HG02759 (cell line): ENCODE measurements at regions not wholly inside any gene's neighbourhood (a gene's known extent, or its start where the extent isn't known, plus 50 kb on each side); places are given as distances from the start of the nearest gene placed in this dataset.
"Not testable (repeated sequence)": the region's sequence is repeated elsewhere in the genome, so short reads cannot be mapped to it uniquely, and the experiment has no call there.

Experiments
- ATAC-seq: cut with Tn5 transposase; IDR thresholded peaks from one replicate; pipeline ENCODE4 v1.9.1; 2021; ENCODE audit warnings: mild to moderate bottlenecking, moderate library complexity; ENCODE audit not compliant: unreplicated experiment

- ATAC-seq, result no peak
These were observed 84.5 kb upstream of the MANSC4 start for GRCh38 chr12:27864521-27864920.

- ATAC-seq, result no peak
These were observed 83.8 kb upstream of the MANSC4 start for GRCh38 chr12:27863839-27864238.

GRCh38 chr12:27861428-27862167 is 81.6 kb upstream of the MANSC4 start:
- ATAC-seq, result peak; percentile 94

DNA sequence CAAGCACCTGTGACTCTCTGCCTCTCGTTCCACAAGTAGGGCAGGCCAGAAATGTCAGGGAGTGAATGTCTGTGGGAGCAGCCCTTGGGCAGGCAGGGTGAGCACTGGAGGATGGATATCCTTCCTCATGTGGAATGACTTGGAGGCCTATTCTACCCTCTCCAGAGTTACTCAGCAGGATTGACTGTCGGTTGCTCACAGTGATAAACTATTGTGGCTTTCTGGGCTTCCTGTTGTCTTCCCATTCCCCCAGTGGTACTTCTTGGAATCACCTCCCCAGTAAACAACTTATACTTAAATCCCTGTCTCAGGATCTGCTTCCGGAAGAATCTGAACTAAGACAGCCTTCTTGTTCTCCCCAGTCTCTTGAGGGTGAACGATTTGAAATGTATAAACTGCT is 79.6 kb upstream of the MANSC4 start:
- no peak for ATAC-seq

GRCh38 chr12:27857006-27857405 is 77.0 kb upstream of the MANSC4 start:
- not testable (repeated sequence) for ATAC-seq

- ATAC-seq, result no peak
These were observed 72.7 kb upstream of the MANSC4 start for GRCh38 chr12:27852742-27853141.
